Liver (tissue), 8 donors: ENCODE measurements at regions not wholly inside any gene's neighbourhood (a gene's known extent, or its start where the extent isn't known, plus 50 kb on each side); places are given as distances from the start of the nearest gene placed in this dataset.

Experiments used
- DNase-seq: peaks from one replicate; pipeline ENCODE4 v3.0.0-alpha.2; 2017; ENCODE audit warnings: low spot score
- H3K27ac ChIP-seq, 2 donors: one replicate each; pipeline ENCODE4 v1.7.0; 2013; ENCODE audit warnings: inconsistent platforms in 2 of 2, low read length in 2 of 2, control low read depth in 1 of 2, low read depth in 1 of 2, mild to moderate bottlenecking in 1 of 2
- H3K27me3 ChIP-seq, 4 donors: one replicate each; pipeline versions ENCODE4 v1.6.1 to v1.7.0; 2013; ENCODE audit warnings: low read length in 3 of 4, inconsistent platforms in 1 of 4, mild to moderate bottlenecking in 1 of 4, moderate library complexity in 1 of 4; ENCODE audit not compliant: control insufficient read depth in 4 of 4, insufficient read depth in 4 of 4
- H3K36me3 ChIP-seq, 4 donors: one replicate each; pipeline versions ENCODE4 v1.6.1 to v1.7.0; 2013; ENCODE audit warnings: low read length in 3 of 4, mild to moderate bottlenecking in 3 of 4, low read depth in 1 of 4, moderate library complexity in 1 of 4; ENCODE audit not compliant: control insufficient read depth in 4 of 4, insufficient read depth in 3 of 4
- H3K4me1 ChIP-seq, 4 donors: one replicate each; pipeline versions ENCODE4 v1.6.1 to v1.7.0; 2013; ENCODE audit warnings: low read length in 3 of 4, mild to moderate bottlenecking in 3 of 4, moderate library complexity in 1 of 4; ENCODE audit not compliant: control insufficient read depth in 4 of 4, insufficient read depth in 4 of 4
- H3K4me3 ChIP-seq, 3 donors: one replicate each; pipeline versions ENCODE4 v1.6.1 to v1.7.0; 2013; ENCODE audit warnings: low read length in 3 of 3, control low read depth in 1 of 3, low read depth in 1 of 3, mild to moderate bottlenecking in 1 of 3
- H3K9ac ChIP-seq, 2 donors: one replicate each; pipeline ENCODE4 v1.7.0; 2013; ENCODE audit warnings: low read length in 2 of 2, mild to moderate bottlenecking in 2 of 2, moderate library complexity in 2 of 2, control low read depth in 1 of 2, low read depth in 1 of 2
- H3K9me3 ChIP-seq, 4 donors: one replicate each; pipeline versions ENCODE4 v1.6.1 to v1.7.0; 2013; ENCODE audit warnings: low read length in 3 of 4; ENCODE audit not compliant: control insufficient read depth in 4 of 4
- ATF3 ChIP-seq: IDR thresholded peaks from 2 replicates; pipeline ENCODE4 v1.6.1; 2016; ENCODE audit warnings: antibody characterized with exemption
- CTCF ChIP-seq: fragments of 150-350 bp; IDR thresholded peaks from 2 replicates; pipeline ENCODE4 v1.5.1; 2017; ENCODE audit warnings: improper control_type of control experiment, low read depth, low read length; ENCODE audit not compliant: missing input control
- EGR1 ChIP-seq, 2 donors: IDR thresholded peaks; 2 replicates each; pipeline ENCODE4 v1.6.1; 2016 to 2018; ENCODE audit warnings: antibody characterized with exemption in 2 of 2, low read depth in 2 of 2
- FOXA2 ChIP-seq: IDR thresholded peaks from 2 replicates; pipeline ENCODE4 v1.6.1; 2016; ENCODE audit warnings: antibody characterized with exemption
- GABPA ChIP-seq, 2 donors: IDR thresholded peaks in 1 of 2; conservative IDR thresholded peaks in 1 of 2; 2 replicates each; pipeline ENCODE4 v1.6.1; 2016; ENCODE audit warnings: antibody characterized with exemption in 2 of 2, mild to moderate bottlenecking in 1 of 2, moderate library complexity in 1 of 2
- HNF4G ChIP-seq: IDR thresholded peaks from 2 replicates; pipeline ENCODE4 v1.6.1; 2016; ENCODE audit warnings: antibody characterized with exemption
- JUND ChIP-seq, 2 donors: IDR thresholded peaks; 2 replicates each; pipeline ENCODE4 v1.6.1; 2016; ENCODE audit warnings: antibody characterized with exemption in 2 of 2
- RXRA ChIP-seq, 2 donors: IDR thresholded peaks; 2 replicates each; pipeline ENCODE4 v1.6.1; 2017 to 2018; ENCODE audit warnings: antibody characterized with exemption in 2 of 2, mild to moderate bottlenecking in 1 of 2
- SP1 ChIP-seq: IDR thresholded peaks from 2 replicates; pipeline ENCODE4 v1.6.1; 2018; ENCODE audit warnings: antibody characterized with exemption, mild to moderate bottlenecking
- TAF1 ChIP-seq: conservative IDR thresholded peaks from 2 replicates; pipeline ENCODE4 v1.6.1; 2016; ENCODE audit warnings: antibody characterized with exemption, mild to moderate bottlenecking
- YY1 ChIP-seq: IDR thresholded peaks from 2 replicates; pipeline ENCODE4 v1.6.1; 2016; ENCODE audit warnings: antibody characterized with exemption, mild to moderate bottlenecking
- ZBTB33 ChIP-seq: IDR thresholded peaks from 2 replicates; pipeline ENCODE4 v1.6.1; 2016; ENCODE audit warnings: antibody characterized with exemption
- WGBS: extraction: QIAGEN DNeasy Blood & Tissue Kit; methylation state at CpG from one replicate; pipeline ENCODE4 v1.1.7; 2013; 5-methylcytosine and 5-hydroxymethylcytosine counted together
- donor health status: healthy.
- donor health status: healthy.
- donor health status: healthy.
- donor health status: healthy.
- donor health status: healthy.

- H3K27me3 ChIP-seq: no peaks in the 10 kb centered on the region
- no peaks in the 10 kb centered on the region for H3K4me1 ChIP-seq
- no peak for DNase-seq
- no peak overlapping the region for H3K9ac ChIP-seq
- H3K36me3 ChIP-seq: no peaks in the 10 kb centered on the region
- no peak overlapping the region for H3K4me3 ChIP-seq
- TF ChIP-seq YY1 (no peak), FOXA2 (no peak), CTCF (no peak), ZBTB33 (no peak), TAF1 (no peak), EGR1 (IDR thresholded peaks at IDR 0.05; ENCODE audit: low read depth in 2 of 2) (no peak), HNF4G (no peak)
- no peak overlapping the region for H3K27ac ChIP-seq
- 92% methylated on average over 12 of the region's 12 CpGs for WGBS
- H3K9me3 ChIP-seq: no peaks in the 10 kb centered on the region
Observed at GRCh38 chr6:43865932-43866645, 96.1 kb downstream of the VEGFA start.

- Histone ChIP-seq H3K9ac (no peak overlapping the region), H3K4me3 (no peak overlapping the region), H3K36me3 (no peaks in the 10 kb centered on the region), H3K27me3 (no peaks in the 10 kb centered on the region), H3K27ac (no peak overlapping the region), H3K4me1 (no peaks in the 10 kb centered on the region), H3K9me3 (no peaks in the 10 kb centered on the region)
- DNase-seq: no peak
- TF ChIP-seq SP1: no peak
- 84% methylated on average over 4 of the region's 4 CpGs for WGBS
Observed at GRCh38 chr6:43865086-43865485, 95.1 kb downstream of the VEGFA start.

- no peak overlapping the region for H3K4me3 ChIP-seq
- TF ChIP-seq FOXA2: no peak
- no peak for TF ChIP-seq JUND (IDR thresholded peaks at IDR 0.05)
- no peak for TF ChIP-seq CTCF
- TF ChIP-seq ATF3: no peak
- no peak for TF ChIP-seq RXRA (IDR thresholded peaks at IDR 0.05)
- TF ChIP-seq GABPA (IDR thresholded peaks at IDR 0.05 in 1 of 2, conservative IDR thresholded peaks at IDR 0.05 in 1 of 2): no peak
- no peak for TF ChIP-seq YY1
- 89% methylated on average over 2 of the region's 2 CpGs for WGBS
- DNase-seq: no peak
- H3K4me1 ChIP-seq: no peaks in the 10 kb centered on the region
- H3K27ac ChIP-seq: no peak overlapping the region
- no peaks in the 10 kb centered on the region for H3K36me3 ChIP-seq
- H3K9me3 ChIP-seq: no peaks in the 10 kb centered on the region
- no peaks in the 10 kb centered on the region for H3K27me3 ChIP-seq
- no peak overlapping the region for H3K9ac ChIP-seq
Observed at GRCh38 chr6:43862925-43863324, 92.9 kb downstream of the VEGFA start.
